Panc1 (cell line): ENCODE measurements at regions not wholly inside any gene's neighbourhood (a gene's known extent, or its start where the extent isn't known, plus 50 kb on each side); places are given as distances from the start of the nearest gene placed in this dataset.

ENCODE experiments used
- CTCF ChIP-seq: fragments of 450-650 bp; IDR thresholded peaks from 2 replicates; pipeline ENCODE4 v1.5.1; 2017; ENCODE audit warnings: mild to moderate bottlenecking
- REST ChIP-seq, 2 experiments: IDR thresholded peaks; 2 replicates each; pipeline ENCODE4 v1.6.1; 2011 to 2012; ENCODE audit warnings: low read depth in 2 of 2, control low read depth in 1 of 2, low read length in 1 of 2, mild to moderate bottlenecking in 1 of 2, moderate library complexity in 1 of 2; ENCODE audit not compliant: insufficient read depth in 1 of 2
- SIN3A ChIP-seq: IDR thresholded peaks from 2 replicates; pipeline ENCODE4 v1.6.1; 2012; ENCODE audit warnings: low read depth, mild to moderate bottlenecking, low read length, moderate library complexity, borderline replicate concordance; ENCODE audit not compliant: insufficient read depth

GRCh38 chr5:153151558-153151957 lies 338.9 kb upstream of the GRIA1 start:
- TF ChIP-seq CTCF: no peak
- TF ChIP-seq SIN3A: no peak
- TF ChIP-seq REST (IDR thresholded peaks at IDR 0.05; ENCODE audit: insufficient read depth in 1 of 2, low read depth in 2 of 2, low read length in 1 of 2): no peak
